ENCODE measurements at regions not wholly inside any gene's neighbourhood (a gene's known extent, or its start where the extent isn't known, plus 50 kb on each side); places are given as distances from the start of the nearest gene placed in this dataset.

GRCh38 chr22:48949375-48950149, 878.1 kb downstream of the BRD1 start:
- H3K9me2 ChIP-seq (replicated peaks; ENCODE audit: insufficient read depth, low read length), result no peaks in the 10 kb centered on the region
- H3K36me3 ChIP-seq (replicated peaks; ENCODE audit: insufficient read depth, low read length), result no peaks in the 10 kb centered on the region
- H3K4me3 ChIP-seq (ENCODE audit: low read length), result no peak overlapping the region
- no peaks in the 10 kb centered on the region for H3K4me1 ChIP-seq (ENCODE audit: low read length)
- no peak overlapping the region for H3K9ac ChIP-seq (ENCODE audit: low read length)
- no peaks in the 10 kb centered on the region for H3K79me2 ChIP-seq (ENCODE audit: low read length)
- H3K4me2 ChIP-seq (ENCODE audit: low read depth, low read length), result no peak overlapping the region
- no peak overlapping the region for H2AFZ ChIP-seq (ENCODE audit: low read length)
- H3F3A ChIP-seq (ENCODE audit: insufficient read depth, low read length), result no peaks in the 10 kb centered on the region
- no peak for TF ChIP-seq EZH2 (optimal IDR thresholded peaks at IDR 0.05; ENCODE audit: low read depth, low read length)
- no peak for TF ChIP-seq EZH2phosphoT487 (IDR thresholded peaks at IDR 0.05; ENCODE audit: low read length)
- peaks cover 84% of the 10 kb centered on the region for H3K27me3 ChIP-seq (replicated peaks; ENCODE audit: insufficient read depth, low read length)
- no peak overlapping the region for H3K27ac ChIP-seq (ENCODE audit: low read length)
- H3K9me3 ChIP-seq (replicated peaks; ENCODE audit: insufficient read depth, low read length), result no peaks in the 10 kb centered on the region
- no peaks in the 10 kb centered on the region for H4K20me1 ChIP-seq (ENCODE audit: insufficient read depth, low read length)
- no peak for DNase-seq

GRCh38 chr22:48948575-48949170, 879.0 kb downstream of the BRD1 start:
- no peak overlapping the region for H3K4me2 ChIP-seq (ENCODE audit: low read depth, low read length)

GRCh38 chr22:48947636-48948035, 880.0 kb downstream of the BRD1 start:
- H3K9me3 ChIP-seq (replicated peaks; ENCODE audit: insufficient read depth, low read length), result no peaks in the 10 kb centered on the region
- no peak for DNase-seq
- no peaks in the 10 kb centered on the region for H3K79me2 ChIP-seq (ENCODE audit: low read length)
- no peak overlapping the region for H3K9ac ChIP-seq (ENCODE audit: low read length)
- H3K27ac ChIP-seq (ENCODE audit: low read length), result no peak overlapping the region
- H2AFZ ChIP-seq (ENCODE audit: low read length), result no peak overlapping the region
- TF ChIP-seq EZH2 (optimal IDR thresholded peaks at IDR 0.05; ENCODE audit: low read depth, low read length) (no peak), CTCF (IDR thresholded peaks at IDR 0.05; ENCODE audit: low read length) (no peak), EZH2phosphoT487 (IDR thresholded peaks at IDR 0.05; ENCODE audit: low read length) (no peak)
- no peaks in the 10 kb centered on the region for H3K4me1 ChIP-seq (ENCODE audit: low read length)
- H3K36me3 ChIP-seq (replicated peaks; ENCODE audit: insufficient read depth, low read length), result no peaks in the 10 kb centered on the region
- H4K20me1 ChIP-seq (ENCODE audit: insufficient read depth, low read length), result no peaks in the 10 kb centered on the region
- no peak overlapping the region for H3K4me3 ChIP-seq (ENCODE audit: low read length)
- H3K27me3 ChIP-seq (replicated peaks; ENCODE audit: insufficient read depth, low read length), result peaks cover 86% of the 10 kb centered on the region
- H3F3A ChIP-seq (ENCODE audit: insufficient read depth, low read length), result no peaks in the 10 kb centered on the region
- H3K9me2 ChIP-seq (replicated peaks; ENCODE audit: insufficient read depth, low read length), result no peaks in the 10 kb centered on the region
- no peak overlapping the region for H3K4me2 ChIP-seq (ENCODE audit: low read depth, low read length)

More at GRCh38 chr22:48948575-48949170, 879.0 kb downstream of the BRD1 start:
- Histone ChIP-seq H3K4me1 (ENCODE audit: low read length) (no peaks in the 10 kb centered on the region), H3K36me3 (replicated peaks; ENCODE audit: insufficient read depth, low read length) (no peaks in the 10 kb centered on the region), H3K79me2 (ENCODE audit: low read length) (no peaks in the 10 kb centered on the region), H2AFZ (ENCODE audit: low read length) (no peak overlapping the region), H3F3A (ENCODE audit: insufficient read depth, low read length) (no peaks in the 10 kb centered on the region), H3K9me2 (replicated peaks; ENCODE audit: insufficient read depth, low read length) (no peaks in the 10 kb centered on the region), H4K20me1 (ENCODE audit: insufficient read depth, low read length) (no peaks in the 10 kb centered on the region), H3K9me3 (replicated peaks; ENCODE audit: insufficient read depth, low read length) (no peaks in the 10 kb centered on the region), H3K27ac (ENCODE audit: low read length) (no peak overlapping the region), H3K4me3 (ENCODE audit: low read length) (no peak overlapping the region), H3K9ac (ENCODE audit: low read length) (no peak overlapping the region), H3K27me3 (replicated peaks; ENCODE audit: insufficient read depth, low read length) (peaks cover 86% of the 10 kb centered on the region)
- no peak for TF ChIP-seq EZH2 (optimal IDR thresholded peaks at IDR 0.05; ENCODE audit: low read depth, low read length)
- TF ChIP-seq EZH2phosphoT487 (IDR thresholded peaks at IDR 0.05; ENCODE audit: low read length), result no peak
- TF ChIP-seq CTCF (IDR thresholded peaks at IDR 0.05; ENCODE audit: low read length), result no peak
- DNase-seq, result no peak

Data from MM.1S (cell line).